ENCODE measurements at regions not wholly inside any gene's neighbourhood (a gene's known extent, or its start where the extent isn't known, plus 50 kb on each side); places are given as distances from the start of the nearest gene placed in this dataset.
"Not testable (repeated sequence)": the region's sequence is repeated elsewhere in the genome, so short reads cannot be mapped to it uniquely, and the experiment has no call there.

GRCh38 chr10:18868919-18869318, 179.7 kb upstream of the MALRD1 start:
- H3K36me3 ChIP-seq (ENCODE audit: control insufficient read depth, insufficient read depth, low read length) = no peaks in the 10 kb centered on the region
- Mint-ChIP-seq H3K27me3 (no peaks in the 10 kb centered on the region), H3K9me3 (peaks cover 0 to 15% (median 4%) of the 10 kb centered on the region in 7 donors), H3K4me1 (no peaks in the 10 kb centered on the region), H3K27ac (no peak overlapping the region), H3K36me3 (no peaks in the 10 kb centered on the region), H3K4me3 (no peak overlapping the region)
- H3K9me3 ChIP-seq (ENCODE audit: control insufficient read depth in 2 of 2, low read length in 2 of 2) = no peaks in the 10 kb centered on the region
- H3K4me3 ChIP-seq (ENCODE audit: low read depth, low read length) = no peak overlapping the region
- ATAC-seq (ENCODE audit: low read depth in 2 of 2) (no peak), DNase-seq (no peak)
- no peak overlapping the region for H3K27ac ChIP-seq (ENCODE audit: insufficient read depth, low read length, poor library complexity, severe bottlenecking)
- no peaks in the 10 kb centered on the region for H3K4me1 ChIP-seq (ENCODE audit: control insufficient read depth, insufficient read depth, low read length, poor library complexity, severe bottlenecking)
- no peaks in the 10 kb centered on the region for H3K27me3 ChIP-seq (ENCODE audit: control insufficient read depth, insufficient read depth, low read length)

GRCh38 chr10:18875477-18875876, 173.1 kb upstream of the MALRD1 start:
- H3K4me1 Mint-ChIP-seq = no peaks in the 10 kb centered on the region
- peaks cover 0 to 10% (median 6%) of the 10 kb centered on the region in 7 donors for H3K9me3 Mint-ChIP-seq
- no peaks in the 10 kb centered on the region for H3K36me3 Mint-ChIP-seq
- Histone ChIP-seq H3K4me1 (ENCODE audit: control insufficient read depth, insufficient read depth, low read length, poor library complexity, severe bottlenecking) (no peaks in the 10 kb centered on the region), H3K4me3 (ENCODE audit: low read depth, low read length) (no peak overlapping the region), H3K36me3 (ENCODE audit: control insufficient read depth, insufficient read depth, low read length) (no peaks in the 10 kb centered on the region), H3K9me3 (ENCODE audit: control insufficient read depth in 2 of 2, low read length in 2 of 2) (no peaks in the 10 kb centered on the region), H3K27ac (ENCODE audit: insufficient read depth, low read length, poor library complexity, severe bottlenecking) (no peak overlapping the region), H3K27me3 (ENCODE audit: control insufficient read depth, insufficient read depth, low read length) (no peaks in the 10 kb centered on the region)
- H3K27ac Mint-ChIP-seq = no peak overlapping the region
- DNase-seq = no peak
- no peak for ATAC-seq (ENCODE audit: low read depth in 2 of 2)
- H3K27me3 Mint-ChIP-seq = no peaks in the 10 kb centered on the region
- H3K4me3 Mint-ChIP-seq = no peak overlapping the region

GRCh38 chr10:18879284-18879683, 169.3 kb upstream of the MALRD1 start:
- H3K27ac Mint-ChIP-seq = no peak overlapping the region
- peaks cover 5% of the 10 kb centered on the region for H3K27me3 Mint-ChIP-seq
- no peak overlapping the region for H3K4me3 Mint-ChIP-seq
- Histone ChIP-seq H3K36me3 (ENCODE audit: control insufficient read depth, insufficient read depth, low read length) (no peaks in the 10 kb centered on the region), H3K9me3 (ENCODE audit: control insufficient read depth in 2 of 2, low read length in 2 of 2) (peaks cover 0 to 2% of the 10 kb centered on the region in 2 experiments), H3K4me1 (ENCODE audit: control insufficient read depth, insufficient read depth, low read length, poor library complexity, severe bottlenecking) (no peaks in the 10 kb centered on the region), H3K4me3 (ENCODE audit: low read depth, low read length) (no peak overlapping the region), H3K27ac (ENCODE audit: insufficient read depth, low read length, poor library complexity, severe bottlenecking) (no peak overlapping the region), H3K27me3 (ENCODE audit: control insufficient read depth, insufficient read depth, low read length) (no peaks in the 10 kb centered on the region)
- no peak for ATAC-seq (ENCODE audit: low read depth in 2 of 2)
- no peaks in the 10 kb centered on the region for H3K36me3 Mint-ChIP-seq
- H3K9me3 Mint-ChIP-seq = peaks cover 0 to 10% (median 0%) of the 10 kb centered on the region in 7 donors
- no peaks in the 10 kb centered on the region for H3K4me1 Mint-ChIP-seq
- no peak for DNase-seq

GRCh38 chr10:18880530-18880929, 168.1 kb upstream of the MALRD1 start:
- DNase-seq = no peak
- peaks cover 5% of the 10 kb centered on the region for H3K27me3 Mint-ChIP-seq
- H3K9me3 ChIP-seq (ENCODE audit: control insufficient read depth in 2 of 2, low read length in 2 of 2) = peaks cover 0 to 2% of the 10 kb centered on the region in 2 experiments
- no peak overlapping the region for H3K27ac ChIP-seq (ENCODE audit: insufficient read depth, low read length, poor library complexity, severe bottlenecking)
- no peak overlapping the region for H3K4me3 Mint-ChIP-seq
- H3K36me3 Mint-ChIP-seq = no peaks in the 10 kb centered on the region
- H3K4me3 ChIP-seq (ENCODE audit: low read depth, low read length) = no peak overlapping the region
- H3K36me3 ChIP-seq (ENCODE audit: control insufficient read depth, insufficient read depth, low read length) = no peaks in the 10 kb centered on the region
- no peak overlapping the region for H3K27ac Mint-ChIP-seq
- H3K4me1 Mint-ChIP-seq = no peaks in the 10 kb centered on the region
- peaks cover 0 to 10% (median 0%) of the 10 kb centered on the region in 7 donors for H3K9me3 Mint-ChIP-seq
- no peaks in the 10 kb centered on the region for H3K4me1 ChIP-seq (ENCODE audit: control insufficient read depth, insufficient read depth, low read length, poor library complexity, severe bottlenecking)
- no peak for ATAC-seq (ENCODE audit: low read depth in 2 of 2)
- H3K27me3 ChIP-seq (ENCODE audit: control insufficient read depth, insufficient read depth, low read length) = no peaks in the 10 kb centered on the region

GRCh38 chr10:18886102-18886501, 162.5 kb upstream of the MALRD1 start:
- Mint-ChIP-seq H3K27ac (no peak overlapping the region), H3K4me3 (peak overlapping the region in 1 of 4 donors; percentile 38), H3K9me3 (peaks cover 0 to 7% (median 0%) of the 10 kb centered on the region in 7 donors), H3K36me3 (no peaks in the 10 kb centered on the region), H3K27me3 (peaks cover 5% of the 10 kb centered on the region), H3K4me1 (no peaks in the 10 kb centered on the region)
- no peak overlapping the region for H3K4me3 ChIP-seq (ENCODE audit: low read depth, low read length)
- DNase-seq = no peak
- H3K4me1 ChIP-seq (ENCODE audit: control insufficient read depth, insufficient read depth, low read length, poor library complexity, severe bottlenecking) = no peaks in the 10 kb centered on the region
- H3K27ac ChIP-seq (ENCODE audit: insufficient read depth, low read length, poor library complexity, severe bottlenecking) = no peak overlapping the region
- H3K27me3 ChIP-seq (ENCODE audit: control insufficient read depth, insufficient read depth, low read length) = no peaks in the 10 kb centered on the region
- H3K9me3 ChIP-seq (ENCODE audit: control insufficient read depth in 2 of 2, low read length in 2 of 2) = peaks cover 0 to 2% of the 10 kb centered on the region in 2 experiments
- no peak for ATAC-seq (ENCODE audit: low read depth in 2 of 2)
- H3K36me3 ChIP-seq (ENCODE audit: control insufficient read depth, insufficient read depth, low read length) = no peaks in the 10 kb centered on the region

- Mint-ChIP-seq H3K4me3 (no peak overlapping the region), H3K27ac (no peak overlapping the region), H3K9me3 (peaks cover 0 to 9% (median 4%) of the 10 kb centered on the region in 7 donors), H3K27me3 (no peaks in the 10 kb centered on the region), H3K4me1 (no peaks in the 10 kb centered on the region), H3K36me3 (no peaks in the 10 kb centered on the region)
- Histone ChIP-seq H3K9me3 (ENCODE audit: control insufficient read depth in 2 of 2, low read length in 2 of 2) (no peaks in the 10 kb centered on the region), H3K27me3 (ENCODE audit: control insufficient read depth, insufficient read depth, low read length) (no peaks in the 10 kb centered on the region), H3K4me3 (ENCODE audit: low read depth, low read length) (no peak overlapping the region), H3K4me1 (ENCODE audit: control insufficient read depth, insufficient read depth, low read length, poor library complexity, severe bottlenecking) (no peaks in the 10 kb centered on the region), H3K36me3 (ENCODE audit: control insufficient read depth, insufficient read depth, low read length) (no peaks in the 10 kb centered on the region), H3K27ac (ENCODE audit: insufficient read depth, low read length, poor library complexity, severe bottlenecking) (no peak overlapping the region)
- ATAC-seq (ENCODE audit: low read depth in 2 of 2) (no peak), DNase-seq (no peak)
Observed at GRCh38 chr10:18906636-18907035, 142.0 kb upstream of the MALRD1 start.

GRCh38 chr10:18917431-18917830, 131.2 kb upstream of the MALRD1 start:
- DNase-seq; H3K9me3 ChIP-seq (ENCODE audit: control insufficient read depth in 2 of 2, low read length in 2 of 2); H3K9me3 Mint-ChIP-seq; H3K27me3 ChIP-seq (ENCODE audit: control insufficient read depth, insufficient read depth, low read length); H3K4me3 ChIP-seq (ENCODE audit: low read depth, low read length); H3K36me3 Mint-ChIP-seq; H3K27ac ChIP-seq (ENCODE audit: insufficient read depth, low read length, poor library complexity, severe bottlenecking); H3K36me3 ChIP-seq (ENCODE audit: control insufficient read depth, insufficient read depth, low read length); H3K4me1 Mint-ChIP-seq; H3K4me3 Mint-ChIP-seq; H3K27ac Mint-ChIP-seq; ATAC-seq (ENCODE audit: low read depth in 2 of 2); H3K4me1 ChIP-seq (ENCODE audit: control insufficient read depth, insufficient read depth, low read length, poor library complexity, severe bottlenecking); H3K27me3 Mint-ChIP-seq: not testable (repeated sequence)

- ATAC-seq (ENCODE audit: low read depth in 2 of 2) = no peak
- H3K36me3 ChIP-seq (ENCODE audit: control insufficient read depth, insufficient read depth, low read length) = no peaks in the 10 kb centered on the region
- H3K4me1 ChIP-seq (ENCODE audit: control insufficient read depth, insufficient read depth, low read length, poor library complexity, severe bottlenecking) = no peaks in the 10 kb centered on the region
- H3K9me3 ChIP-seq (ENCODE audit: control insufficient read depth in 2 of 2, low read length in 2 of 2) = no peaks in the 10 kb centered on the region
- H3K36me3 Mint-ChIP-seq = no peaks in the 10 kb centered on the region
- no peaks in the 10 kb centered on the region for H3K27me3 ChIP-seq (ENCODE audit: control insufficient read depth, insufficient read depth, low read length)
- H3K27ac ChIP-seq (ENCODE audit: insufficient read depth, low read length, poor library complexity, severe bottlenecking) = no peak overlapping the region
- no peak overlapping the region for H3K27ac Mint-ChIP-seq
- DNase-seq = no peak
- no peaks in the 10 kb centered on the region for H3K4me1 Mint-ChIP-seq
- no peak overlapping the region for H3K4me3 Mint-ChIP-seq
- H3K4me3 ChIP-seq (ENCODE audit: low read depth, low read length) = no peak overlapping the region
- peaks cover 0 to 8% (median 3%) of the 10 kb centered on the region in 7 donors for H3K9me3 Mint-ChIP-seq
- H3K27me3 Mint-ChIP-seq = no peaks in the 10 kb centered on the region
Observed at GRCh38 chr10:18918532-18918931, 130.1 kb upstream of the MALRD1 start.

Measured in CD4-positive, CD25-positive, alpha-beta regulatory T cell (primary cell).